ENCODE measurements at regions not wholly inside any gene's neighbourhood (a gene's known extent, or its start where the extent isn't known, plus 50 kb on each side); places are given as distances from the start of the nearest gene placed in this dataset.

DNA sequence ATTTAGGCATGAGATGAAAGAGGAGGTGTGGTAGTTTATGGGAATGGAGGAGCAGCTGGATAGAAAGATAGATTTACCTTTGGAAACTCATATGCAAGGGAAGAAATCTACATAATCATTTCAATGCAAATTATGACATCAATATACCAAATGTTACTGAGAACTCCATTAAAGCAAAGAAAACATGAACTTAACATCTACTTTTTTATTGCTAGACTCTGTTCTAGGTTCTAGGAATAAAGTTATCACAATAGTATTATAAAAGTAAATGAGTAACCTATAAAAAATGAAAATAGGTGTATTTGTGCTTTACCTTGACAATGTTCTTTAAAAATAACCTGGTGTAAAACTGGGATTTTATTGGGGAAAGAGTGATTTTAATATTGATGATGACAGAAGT is 221.6 kb upstream of the SLIT2 start:
- TF ChIP-seq, protein P1, sequence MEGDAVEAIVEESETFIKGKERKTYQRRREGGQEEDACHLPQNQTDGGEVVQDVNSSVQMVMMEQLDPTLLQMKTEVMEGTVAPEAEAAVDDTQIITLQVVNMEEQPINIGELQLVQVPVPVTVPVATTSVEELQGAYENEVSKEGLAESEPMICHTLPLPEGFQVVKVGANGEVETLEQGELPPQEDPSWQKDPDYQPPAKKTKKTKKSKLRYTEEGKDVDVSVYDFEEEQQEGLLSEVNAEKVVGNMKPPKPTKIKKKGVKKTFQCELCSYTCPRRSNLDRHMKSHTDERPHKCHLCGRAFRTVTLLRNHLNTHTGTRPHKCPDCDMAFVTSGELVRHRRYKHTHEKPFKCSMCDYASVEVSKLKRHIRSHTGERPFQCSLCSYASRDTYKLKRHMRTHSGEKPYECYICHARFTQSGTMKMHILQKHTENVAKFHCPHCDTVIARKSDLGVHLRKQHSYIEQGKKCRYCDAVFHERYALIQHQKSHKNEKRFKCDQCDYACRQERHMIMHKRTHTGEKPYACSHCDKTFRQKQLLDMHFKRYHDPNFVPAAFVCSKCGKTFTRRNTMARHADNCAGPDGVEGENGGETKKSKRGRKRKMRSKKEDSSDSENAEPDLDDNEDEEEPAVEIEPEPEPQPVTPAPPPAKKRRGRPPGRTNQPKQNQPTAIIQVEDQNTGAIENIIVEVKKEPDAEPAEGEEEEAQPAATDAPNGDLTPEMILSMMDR (IDR thresholded peaks at IDR 0.05), result no peak
- TF ChIP-seq POLR2A (IDR thresholded peaks at IDR 0.05) (no peak), POLR2AphosphoS5 (IDR thresholded peaks at IDR 0.05) (no peak), EP300 (IDR thresholded peaks at IDR 0.05) (no peak)
